Loucy (cell line): ENCODE measurements at regions not wholly inside any gene's neighbourhood (a gene's known extent, or its start where the extent isn't known, plus 50 kb on each side); places are given as distances from the start of the nearest gene placed in this dataset.

Experiments used
- H2AFZ ChIP-seq: fragments of 200-600 bp; sonication (generic); 2 replicates; pipeline ENCODE4 v1.6.0; 2016; ENCODE audit warnings: antibody characterized with exemption, mild to moderate bottlenecking, low read length, moderate library complexity
- H3F3A ChIP-seq: fragments of 200-600 bp; 2 replicates; pipeline ENCODE4 v1.6.0; 2016; ENCODE audit warnings: antibody characterized with exemption, low read depth, mild to moderate bottlenecking
- H3K27me3 ChIP-seq: fragments of 200-600 bp; sonication (generic); 2 replicates; pipeline ENCODE4 v1.6.1; 2014; ENCODE audit warnings: low read length, mild to moderate bottlenecking; ENCODE audit not compliant: insufficient read depth, poor library complexity, severe bottlenecking
- H3K36me3 ChIP-seq: fragments of 200-600 bp; sonication (generic); 2 replicates; pipeline ENCODE4 v1.6.1; 2016; ENCODE audit warnings: low read length; ENCODE audit not compliant: insufficient read depth
- H3K4me1 ChIP-seq: fragments of 200-600 bp; sonication (generic); 2 replicates; pipeline ENCODE4 v1.5.1; 2014; ENCODE audit warnings: low read length, mild to moderate bottlenecking; ENCODE audit not compliant: insufficient read depth, poor library complexity, severe bottlenecking
- H3K4me2 ChIP-seq: fragments of 200-600 bp; sonication (generic); 2 replicates; pipeline ENCODE4 v1.6.0; 2014; ENCODE audit warnings: antibody characterized with exemption, low read length, low read depth, mild to moderate bottlenecking; ENCODE audit not compliant: poor library complexity, severe bottlenecking
- H3K4me3 ChIP-seq: fragments of 200-600 bp; sonication (generic); 2 replicates; pipeline ENCODE4 v1.5.1; 2014; ENCODE audit warnings: low read length, mild to moderate bottlenecking, mixed read lengths; ENCODE audit not compliant: poor library complexity, severe bottlenecking
- H3K79me2 ChIP-seq: fragments of 200-600 bp; sonication (generic); 2 replicates; pipeline ENCODE4 v1.6.1; 2014; ENCODE audit warnings: low read length; ENCODE audit not compliant: insufficient read depth
- H3K9ac ChIP-seq: fragments of 200-600 bp; sonication (generic); 2 replicates; pipeline ENCODE4 v1.6.0; 2014; ENCODE audit warnings: mild to moderate bottlenecking, low read depth, low read length, moderate library complexity; ENCODE audit not compliant: poor library complexity, severe bottlenecking
- H3K9me2 ChIP-seq: fragments of 200-600 bp; sonication (generic); replicated peaks from 2 replicates; pipeline ENCODE4 v1.6.1; 2016; ENCODE audit warnings: low read depth, low read length, mixed read lengths
- H3K9me3 ChIP-seq: fragments of 200-600 bp; sonication (generic); 2 replicates; pipeline ENCODE4 v1.6.1; 2014; ENCODE audit warnings: mild to moderate bottlenecking, antibody characterized with exemption, low read length, low read depth; ENCODE audit not compliant: insufficient read depth
- H4K20me1 ChIP-seq: fragments of 200-600 bp; sonication (generic); 2 replicates; pipeline ENCODE4 v1.6.0; 2014; ENCODE audit warnings: antibody characterized with exemption, low read length, mild to moderate bottlenecking; ENCODE audit not compliant: insufficient read depth, poor library complexity, severe bottlenecking
- EZH2phosphoT487 ChIP-seq: fragments of 200-600 bp; IDR thresholded peaks from 2 replicates; pipeline ENCODE4 v1.6.1; 2018; ENCODE audit warnings: antibody characterized with exemption, mild to moderate bottlenecking, moderate library complexity, borderline replicate concordance
- TF ChIP-seq, protein P1 (sequence below): fragments of 200-600 bp; sonication (generic); conservative IDR thresholded peaks from 2 replicates; pipeline ENCODE4 v1.5.1; 2014; ENCODE audit warnings: mild to moderate bottlenecking, antibody characterized with exemption, low read length

GRCh38 chrX:121160987-121161386, 113.6 kb downstream of the GLUD2 start:
- Histone ChIP-seq H3K4me1 (no peaks in the 10 kb centered on the region), H3K79me2 (no peaks in the 10 kb centered on the region), H3K27me3 (no peaks in the 10 kb centered on the region), H3K9ac (no peak overlapping the region), H3K36me3 (no peaks in the 10 kb centered on the region), H3F3A (no peaks in the 10 kb centered on the region), H3K9me2 (no peaks in the 10 kb centered on the region), H4K20me1 (no peaks in the 10 kb centered on the region), H2AFZ (no peak overlapping the region), H3K9me3 (no peaks in the 10 kb centered on the region), H3K4me3 (no peak overlapping the region), H3K4me2 (no peak overlapping the region)
- TF ChIP-seq, protein P1, sequence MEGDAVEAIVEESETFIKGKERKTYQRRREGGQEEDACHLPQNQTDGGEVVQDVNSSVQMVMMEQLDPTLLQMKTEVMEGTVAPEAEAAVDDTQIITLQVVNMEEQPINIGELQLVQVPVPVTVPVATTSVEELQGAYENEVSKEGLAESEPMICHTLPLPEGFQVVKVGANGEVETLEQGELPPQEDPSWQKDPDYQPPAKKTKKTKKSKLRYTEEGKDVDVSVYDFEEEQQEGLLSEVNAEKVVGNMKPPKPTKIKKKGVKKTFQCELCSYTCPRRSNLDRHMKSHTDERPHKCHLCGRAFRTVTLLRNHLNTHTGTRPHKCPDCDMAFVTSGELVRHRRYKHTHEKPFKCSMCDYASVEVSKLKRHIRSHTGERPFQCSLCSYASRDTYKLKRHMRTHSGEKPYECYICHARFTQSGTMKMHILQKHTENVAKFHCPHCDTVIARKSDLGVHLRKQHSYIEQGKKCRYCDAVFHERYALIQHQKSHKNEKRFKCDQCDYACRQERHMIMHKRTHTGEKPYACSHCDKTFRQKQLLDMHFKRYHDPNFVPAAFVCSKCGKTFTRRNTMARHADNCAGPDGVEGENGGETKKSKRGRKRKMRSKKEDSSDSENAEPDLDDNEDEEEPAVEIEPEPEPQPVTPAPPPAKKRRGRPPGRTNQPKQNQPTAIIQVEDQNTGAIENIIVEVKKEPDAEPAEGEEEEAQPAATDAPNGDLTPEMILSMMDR, result no peak
- no peak for TF ChIP-seq EZH2phosphoT487

- Histone ChIP-seq H3K4me2 (no peak overlapping the region), H3K4me1 (no peaks in the 10 kb centered on the region), H3K36me3 (no peaks in the 10 kb centered on the region), H3K9me2 (no peaks in the 10 kb centered on the region), H3K9me3 (no peaks in the 10 kb centered on the region), H3F3A (no peaks in the 10 kb centered on the region), H3K4me3 (no peak overlapping the region), H2AFZ (no peak overlapping the region), H4K20me1 (no peaks in the 10 kb centered on the region), H3K27me3 (no peaks in the 10 kb centered on the region), H3K9ac (no peak overlapping the region), H3K79me2 (no peaks in the 10 kb centered on the region)
- TF ChIP-seq EZH2phosphoT487, result no peak
- TF ChIP-seq, protein P1, result no peak
These were observed 114.1 kb downstream of the GLUD2 start for GRCh38 chrX:121161501-121161933.

DNA sequence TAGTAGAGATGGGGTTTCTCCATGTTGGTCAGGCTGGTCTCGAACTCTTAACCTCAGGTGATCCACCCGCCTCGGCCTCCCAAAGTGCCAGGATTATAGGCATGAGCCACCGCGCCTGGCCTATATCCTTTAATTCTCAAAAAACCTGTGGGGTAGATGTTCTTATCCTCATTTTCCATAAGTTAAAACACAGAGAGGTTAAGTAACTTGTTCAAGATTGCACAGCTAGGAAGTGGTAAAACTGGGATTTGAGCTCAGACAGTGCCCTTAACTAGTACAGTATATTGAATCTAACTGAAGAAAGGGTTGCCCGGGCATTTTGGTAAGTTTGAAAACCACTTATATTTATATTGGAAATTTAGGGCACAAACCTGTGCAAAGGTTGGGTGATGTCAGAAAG, 116.0 kb downstream of the GLUD2 start:
- H3K4me3 ChIP-seq, result no peak overlapping the region
- H3K9ac ChIP-seq, result no peak overlapping the region

More for the DNA sequence above, 116.0 kb downstream of the GLUD2 start:
- Histone ChIP-seq H3K79me2 (no peaks in the 10 kb centered on the region), H3K9me2 (no peaks in the 10 kb centered on the region), H3K36me3 (no peaks in the 10 kb centered on the region), H3K27me3 (no peaks in the 10 kb centered on the region), H3K4me1 (no peaks in the 10 kb centered on the region), H3F3A (no peaks in the 10 kb centered on the region), H4K20me1 (no peaks in the 10 kb centered on the region), H2AFZ (no peak overlapping the region), H3K4me2 (no peak overlapping the region), H3K9me3 (no peaks in the 10 kb centered on the region)
- no peak for TF ChIP-seq EZH2phosphoT487
- TF ChIP-seq, protein P1, result no peak
